B cell (primary cell): ENCODE measurements at regions not wholly inside any gene's neighbourhood (a gene's known extent, or its start where the extent isn't known, plus 50 kb on each side); places are given as distances from the start of the nearest gene placed in this dataset.

Experiments used
- ATAC-seq: fragments of 200-7000 bp; cut with Tn5 transposase; one replicate; pipeline ENCODE4 v1.10.0; 2021; ENCODE audit warnings: low read depth, mild to moderate bottlenecking, moderate number of reproducible peaks, moderate library complexity
- CTCF ChIA-PET: fragments of 350-600 bp; sonication (Branson Sonifier 250); formaldehyde crosslinking; loops from one replicate; lab custom pipeline; 2021; ENCODE audit warnings: antibody characterized with exemption, inconsistent platforms; lab: Charles Lee
- POLR2A ChIA-PET: fragments of 350-600 bp; sonication (Branson Sonifier 250); formaldehyde crosslinking; loops from one replicate; lab custom pipeline; 2021; ENCODE audit warnings: antibody characterized with exemption; lab: Charles Lee
- DNase-seq: peaks from one replicate; pipeline ENCODE4 v3.0.0; 2013
- H2AFZ ChIP-seq: 2 replicates; pipeline ENCODE4 v1.6.1; 2012; ENCODE audit warnings: mild to moderate bottlenecking, low read depth, low read length; ENCODE audit not compliant: insufficient read depth, poor library complexity, severe bottlenecking
- H3K27ac ChIP-seq, 2 donors: 1 replicate in 1 of 2; 2 replicates in 1 of 2; pipeline ENCODE4 v1.5.1; 2012 to 2013; ENCODE audit warnings: low read length in 2 of 2, mild to moderate bottlenecking in 2 of 2, moderate library complexity in 1 of 2
- H3K27me3 ChIP-seq, 4 experiments: fragments of 200-600 bp in 1 of 4; sonication (generic) in 1 of 4; replicated peaks in 1 of 4; 1 replicate in 2 of 4; 2 replicates in 2 of 4; pipeline versions ENCODE4 v1.6.1 to v1.7.0; 2013 to 2016; ENCODE audit warnings: low read length in 3 of 4, mild to moderate bottlenecking in 2 of 4, mixed read lengths in 1 of 4, moderate library complexity in 1 of 4; ENCODE audit not compliant: insufficient read depth in 4 of 4, control insufficient read depth in 3 of 4; ENCODE audit errors: control extremely low read depth in 1 of 4
- H3K36me3 ChIP-seq, 2 experiments: replicated peaks in 1 of 2; 1 replicate in 1 of 2; 2 replicates in 1 of 2; pipeline versions ENCODE4 v1.6.1 to v1.7.1; 2013; ENCODE audit warnings: low read length in 1 of 2; ENCODE audit not compliant: insufficient read depth in 2 of 2, control insufficient read depth in 1 of 2; ENCODE audit errors: control extremely low read depth in 1 of 2, extremely low read depth in 1 of 2
- H3K4me1 ChIP-seq, 2 donors: fragments of 200-600 bp in 1 of 2; sonication (generic) in 1 of 2; 1 replicate in 1 of 2; 2 replicates in 1 of 2; pipeline versions ENCODE4 v1.5.1 to v1.6.1; 2013 to 2017; ENCODE audit warnings: low read length in 2 of 2; ENCODE audit not compliant: control insufficient read depth in 2 of 2, insufficient read depth in 2 of 2
- H3K4me2 ChIP-seq: replicated peaks from 2 replicates; pipeline ENCODE3; 2012; ENCODE audit warnings: mild to moderate bottlenecking, low read depth, low read length; ENCODE audit not compliant: poor library complexity, severe bottlenecking
- H3K4me3 ChIP-seq, 5 experiments: fragments of 200-600 bp in 1 of 5; sonication (generic) in 1 of 5; 1 replicate in 3 of 5; 2 replicates in 2 of 5; pipeline versions ENCODE4 v1.5.1 to v1.7.0; 2011 to 2016; ENCODE audit warnings: low read length in 4 of 5, mild to moderate bottlenecking in 4 of 5, low read depth in 2 of 5, control low read depth in 1 of 5, moderate library complexity in 1 of 5; ENCODE audit not compliant: insufficient read depth in 1 of 5; ENCODE audit errors: control extremely low read depth in 1 of 5, extremely low read depth in 1 of 5
- H3K79me2 ChIP-seq: fragments of 200-600 bp; sonication (generic); one replicate; pipeline ENCODE4 v1.6.0; 2016; ENCODE audit warnings: low read length; ENCODE audit not compliant: control insufficient read depth, insufficient read depth
- H3K9ac ChIP-seq: fragments of 200-600 bp; sonication (generic); 2 replicates; pipeline ENCODE4 v1.6.1; 2017; ENCODE audit warnings: mild to moderate bottlenecking, low read length, moderate library complexity
- H3K9me3 ChIP-seq, 3 donors: one replicate each; pipeline versions ENCODE4 v1.6.1 to v1.7.1; 2013; ENCODE audit warnings: low read length in 2 of 3; ENCODE audit not compliant: control insufficient read depth in 2 of 3, insufficient read depth in 1 of 3; ENCODE audit errors: control extremely low read depth in 1 of 3
- H4K20me1 ChIP-seq: 2 replicates; pipeline ENCODE4 v1.6.0; 2012; ENCODE audit warnings: mild to moderate bottlenecking, low read length; ENCODE audit not compliant: insufficient read depth, control insufficient read depth, poor library complexity, severe bottlenecking
- H3K27ac Mint-ChIP-seq: one replicate; pipeline ENCODE4 v1.8.0; 2021; ENCODE audit warnings: mixed read lengths
- H3K27me3 Mint-ChIP-seq: one replicate; pipeline ENCODE4 v1.8.0; 2021; ENCODE audit warnings: mixed read lengths
- H3K4me1 Mint-ChIP-seq: one replicate; pipeline ENCODE4 v1.8.0; 2021; ENCODE audit warnings: mixed read lengths
- H3K4me3 Mint-ChIP-seq: one replicate; pipeline ENCODE4 v1.8.0; 2021; ENCODE audit warnings: mixed read lengths
- H3K9me3 Mint-ChIP-seq: one replicate; pipeline ENCODE4 v1.8.0; 2022; ENCODE audit warnings: mixed read lengths; ENCODE audit not compliant: insufficient read depth
- EZH2 ChIP-seq: IDR thresholded peaks from 2 replicates; pipeline ENCODE4 v1.6.1; 2012; ENCODE audit warnings: borderline replicate concordance, low read depth, mild to moderate bottlenecking, moderate library complexity, low read length; ENCODE audit not compliant: insufficient read depth, poor library complexity, severe bottlenecking
- WGBS: methylation state at CpG from one replicate; pipeline ENCODE4 v1.1.5; 2013; ENCODE audit warnings: missing lambda C conversion rate; ENCODE audit not compliant: insufficient coverage; 5-methylcytosine and 5-hydroxymethylcytosine counted together
- intact Hi-C: fragments of 100-400 bp; cut with micrococcal nuclease; formaldehyde crosslinking; loops from one replicate; pipeline ENCODE4 v1.10.0; 2022
- TF ChIP-seq, protein P1 (sequence below): fragments of 200-600 bp; IDR thresholded peaks from one replicate; pipeline ENCODE4 v1.8.0; 2022; ENCODE audit warnings: antibody characterized with exemption, mild to moderate bottlenecking

DNA sequence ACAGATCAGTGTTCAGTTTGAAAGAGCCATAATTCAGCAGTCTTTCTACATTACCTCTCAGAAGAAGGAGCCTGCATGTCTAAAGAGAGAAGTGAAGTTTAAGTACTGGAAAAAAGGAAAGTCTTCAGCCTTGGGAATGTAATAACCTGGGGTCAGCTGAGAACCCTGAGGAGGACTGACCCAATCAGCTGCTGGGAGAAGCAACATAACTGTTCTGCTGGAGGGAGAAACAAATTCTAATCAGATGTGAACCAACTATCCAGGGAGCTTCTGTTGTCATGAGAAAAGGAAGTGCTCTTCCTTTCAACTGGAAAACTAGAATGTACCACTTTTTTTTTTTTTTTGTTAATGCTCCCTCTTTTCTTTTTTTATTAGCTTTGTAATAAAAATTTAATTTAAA, 64.5 kb upstream of the PDE5A start:
- Histone ChIP-seq H3K4me1 (no peaks in the 10 kb centered on the region), H3K27me3 (peaks cover 0 to 5% (median 0%) of the 10 kb centered on the region in 4 experiments), H3K79me2 (no peaks in the 10 kb centered on the region), H4K20me1 (no peaks in the 10 kb centered on the region), H3K4me2 (no peak overlapping the region), H3K9ac (no peak overlapping the region), H3K9me3 (peaks cover 1 to 7% (median 6%) of the 10 kb centered on the region in 3 donors), H2AFZ (no peak overlapping the region), H3K36me3 (no peaks in the 10 kb centered on the region), H3K4me3 (no peak overlapping the region), H3K27ac (no peak overlapping the region)
- H3K27me3 Mint-ChIP-seq, result peaks cover 8% of the 10 kb centered on the region
- DNase-seq, result no peak
- ATAC-seq, result no peak
- no peaks in the 10 kb centered on the region for H3K4me1 Mint-ChIP-seq
- H3K9me3 Mint-ChIP-seq, result peaks cover 10% of the 10 kb centered on the region
- intact Hi-C loops, result no loop called here
- CTCF ChIA-PET, result no interaction called here
- no peak overlapping the region for H3K27ac Mint-ChIP-seq
- H3K4me3 Mint-ChIP-seq, result no peak overlapping the region
- POLR2A ChIA-PET, result no interaction called here
- TF ChIP-seq EZH2, result no peak
- TF ChIP-seq, protein P1, sequence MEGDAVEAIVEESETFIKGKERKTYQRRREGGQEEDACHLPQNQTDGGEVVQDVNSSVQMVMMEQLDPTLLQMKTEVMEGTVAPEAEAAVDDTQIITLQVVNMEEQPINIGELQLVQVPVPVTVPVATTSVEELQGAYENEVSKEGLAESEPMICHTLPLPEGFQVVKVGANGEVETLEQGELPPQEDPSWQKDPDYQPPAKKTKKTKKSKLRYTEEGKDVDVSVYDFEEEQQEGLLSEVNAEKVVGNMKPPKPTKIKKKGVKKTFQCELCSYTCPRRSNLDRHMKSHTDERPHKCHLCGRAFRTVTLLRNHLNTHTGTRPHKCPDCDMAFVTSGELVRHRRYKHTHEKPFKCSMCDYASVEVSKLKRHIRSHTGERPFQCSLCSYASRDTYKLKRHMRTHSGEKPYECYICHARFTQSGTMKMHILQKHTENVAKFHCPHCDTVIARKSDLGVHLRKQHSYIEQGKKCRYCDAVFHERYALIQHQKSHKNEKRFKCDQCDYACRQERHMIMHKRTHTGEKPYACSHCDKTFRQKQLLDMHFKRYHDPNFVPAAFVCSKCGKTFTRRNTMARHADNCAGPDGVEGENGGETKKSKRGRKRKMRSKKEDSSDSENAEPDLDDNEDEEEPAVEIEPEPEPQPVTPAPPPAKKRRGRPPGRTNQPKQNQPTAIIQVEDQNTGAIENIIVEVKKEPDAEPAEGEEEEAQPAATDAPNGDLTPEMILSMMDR, result no peak

DNA sequence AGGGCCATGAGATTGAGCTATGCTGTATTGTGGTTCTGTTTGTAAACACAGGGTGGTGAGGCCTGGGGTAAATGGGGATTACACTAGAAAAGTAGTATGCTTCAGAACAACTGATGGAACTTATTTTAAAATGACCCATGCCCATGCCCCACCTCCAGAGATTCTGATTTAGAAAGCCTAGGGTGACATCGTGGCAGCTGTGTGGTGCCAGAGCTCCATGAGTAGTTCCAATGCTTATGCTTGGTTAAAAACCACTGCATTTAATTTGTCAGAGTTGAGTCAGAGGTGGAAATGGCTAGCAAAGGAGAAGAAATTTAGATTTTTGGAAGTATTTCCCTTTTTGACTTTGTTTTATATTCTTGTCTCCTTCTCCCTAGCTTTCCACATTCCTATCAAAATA, 63.4 kb upstream of the PDE5A start:
- H3K4me1 Mint-ChIP-seq, result no peaks in the 10 kb centered on the region
- Histone ChIP-seq H3K9me3 (peaks cover 1 to 7% (median 6%) of the 10 kb centered on the region in 3 donors), H3K9ac (no peak overlapping the region), H3K27ac (no peak overlapping the region), H3K4me1 (no peaks in the 10 kb centered on the region), H3K36me3 (no peaks in the 10 kb centered on the region), H4K20me1 (no peaks in the 10 kb centered on the region), H2AFZ (no peak overlapping the region), H3K4me3 (no peak overlapping the region), H3K79me2 (no peaks in the 10 kb centered on the region), H3K27me3 (peaks cover 0 to 5% (median 0%) of the 10 kb centered on the region in 4 experiments), H3K4me2 (no peak overlapping the region)
- TF ChIP-seq, protein P1, result no peak
- TF ChIP-seq EZH2, result no peak
- no peak overlapping the region for H3K27ac Mint-ChIP-seq
- 100% methylated on average over 1 of the region's 1 CpG for WGBS
- peaks cover 8% of the 10 kb centered on the region for H3K27me3 Mint-ChIP-seq
- no peak for ATAC-seq
- ChIA-PET POLR2A (no interaction called here), CTCF (interaction anchor here (0.6 kb wide), 1 partner anchor 22 kb away, joined by 3 read pairs; no protein-coding TSS in a partner anchor)
- H3K4me3 Mint-ChIP-seq, result no peak overlapping the region
- H3K9me3 Mint-ChIP-seq, result peaks cover 10% of the 10 kb centered on the region
- DNase-seq, result no peak
- intact Hi-C loops, result no loop called here
